ENCODE measurements at regions not wholly inside any gene's neighbourhood (a gene's known extent, or its start where the extent isn't known, plus 50 kb on each side); places are given as distances from the start of the nearest gene placed in this dataset.

DNA sequence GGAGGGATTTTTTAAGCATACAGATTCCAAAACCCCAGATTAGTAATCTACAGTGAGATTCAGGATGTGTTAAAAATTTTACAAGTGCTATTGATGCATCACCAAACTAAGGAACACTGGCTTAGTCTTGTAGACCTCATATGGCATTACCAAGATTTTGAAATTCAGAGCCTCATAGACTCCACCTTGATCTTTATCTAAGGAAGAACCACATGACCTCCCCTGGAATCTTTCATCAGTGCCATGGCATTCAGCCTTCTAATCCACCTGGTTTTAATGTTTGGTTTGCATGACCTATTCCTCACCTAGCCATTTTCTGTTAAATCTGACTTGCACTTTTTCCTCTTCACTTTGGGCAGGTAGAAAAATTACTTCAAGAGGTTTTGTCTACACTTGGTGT is 171.6 kb downstream of the NKX6-1 start:
- no peak for TF ChIP-seq GATA2 (IDR thresholded peaks at IDR 0.05; ENCODE audit: low read depth, low read length)
- TF ChIP-seq GATA3 (IDR thresholded peaks at IDR 0.05; ENCODE audit: low read depth, low read length): no peak

Measured in SH-SY5Y (cell line).